ENCODE measurements at regions not wholly inside any gene's neighbourhood (a gene's known extent, or its start where the extent isn't known, plus 50 kb on each side); places are given as distances from the start of the nearest gene placed in this dataset.

GRCh38 chr3:29167180-29167579 lies 113.7 kb upstream of the RBMS3 start:
- TF ChIP-seq CTCF (IDR thresholded peaks at IDR 0.05) (no peak), POLR2A (IDR thresholded peaks at IDR 0.05) (no peak)

Measured in heart left ventricle (tissue), 13 donors.